Activated CD8-positive, alpha-beta T cell treated with anti-CD3 and anti-CD28 coated beads for 36 hours (primary cell): ENCODE measurements at regions not wholly inside any gene's neighbourhood (a gene's known extent, or its start where the extent isn't known, plus 50 kb on each side); places are given as distances from the start of the nearest gene placed in this dataset.

ENCODE experiments used
- ATAC-seq: fragments of 200-7000 bp; cut with Tn5 transposase; one replicate; pipeline ENCODE4 v1.10.0; 2021; ENCODE audit warnings: mild to moderate bottlenecking, moderate library complexity
- CTCF ChIA-PET: fragments of 350-600 bp; sonication (Branson Sonifier 250); formaldehyde crosslinking; loops from one replicate; lab custom pipeline; 2021; ENCODE audit warnings: antibody characterized with exemption; lab: Charles Lee
- POLR2A ChIA-PET: fragments of 350-600 bp; sonication (Branson Sonifier 250); formaldehyde crosslinking; loops from one replicate; lab custom pipeline; 2021; ENCODE audit warnings: antibody characterized with exemption; lab: Charles Lee
- DNase-seq: peaks from one replicate; pipeline ENCODE4 v3.0.0-alpha.2; 2020
- H3K27ac Mint-ChIP-seq: one replicate; pipeline ENCODE4 v1.8.0; 2021; ENCODE audit warnings: mild to moderate bottlenecking, mixed read lengths
- H3K27me3 Mint-ChIP-seq: one replicate; pipeline ENCODE4 v1.8.0; 2021; ENCODE audit warnings: mixed read lengths
- H3K36me3 Mint-ChIP-seq: one replicate; pipeline ENCODE4 v1.8.0; 2021; ENCODE audit warnings: low read depth, mixed read lengths
- H3K4me1 Mint-ChIP-seq: one replicate; pipeline ENCODE4 v1.8.0; 2021; ENCODE audit warnings: low read depth, mixed read lengths
- H3K4me3 Mint-ChIP-seq: one replicate; pipeline ENCODE4 v1.8.0; 2021; ENCODE audit warnings: mild to moderate bottlenecking, moderate library complexity, mixed read lengths
- H3K9me3 Mint-ChIP-seq: one replicate; pipeline ENCODE4 v1.8.0; 2021; ENCODE audit warnings: mixed read lengths
- intact Hi-C: fragments of 100-400 bp; cut with micrococcal nuclease; formaldehyde crosslinking; loops from one replicate; pipeline ENCODE4 v1.10.0; 2022
- TF ChIP-seq, protein P1 (sequence below): fragments of 200-600 bp; IDR thresholded peaks from one replicate; pipeline ENCODE4 v1.8.0; 2022; ENCODE audit warnings: antibody characterized with exemption, mild to moderate bottlenecking

DNA sequence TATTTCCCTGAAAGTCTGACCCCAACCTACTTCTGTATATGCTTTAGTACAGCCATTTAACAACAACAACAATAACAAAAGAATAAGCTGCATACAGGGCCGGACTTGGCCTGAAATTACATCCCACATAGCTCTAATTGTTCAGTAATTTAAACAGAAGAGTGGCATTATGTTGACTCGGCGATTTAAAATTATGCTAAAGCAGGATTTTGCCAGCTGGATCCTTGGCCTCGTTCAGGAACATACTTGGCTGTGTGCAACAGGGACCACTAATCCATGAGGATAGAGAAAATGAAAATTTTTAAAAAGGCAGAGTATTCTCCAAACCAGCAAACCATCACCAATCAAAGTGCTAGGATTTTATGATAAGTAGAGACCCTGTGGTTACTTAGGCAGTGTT is 433.1 kb upstream of the RBMS3 start:
- peaks cover 6% of the 10 kb centered on the region for H3K27me3 Mint-ChIP-seq
- DNase-seq, result no peak
- intact Hi-C loops, result no loop called here

DNA sequence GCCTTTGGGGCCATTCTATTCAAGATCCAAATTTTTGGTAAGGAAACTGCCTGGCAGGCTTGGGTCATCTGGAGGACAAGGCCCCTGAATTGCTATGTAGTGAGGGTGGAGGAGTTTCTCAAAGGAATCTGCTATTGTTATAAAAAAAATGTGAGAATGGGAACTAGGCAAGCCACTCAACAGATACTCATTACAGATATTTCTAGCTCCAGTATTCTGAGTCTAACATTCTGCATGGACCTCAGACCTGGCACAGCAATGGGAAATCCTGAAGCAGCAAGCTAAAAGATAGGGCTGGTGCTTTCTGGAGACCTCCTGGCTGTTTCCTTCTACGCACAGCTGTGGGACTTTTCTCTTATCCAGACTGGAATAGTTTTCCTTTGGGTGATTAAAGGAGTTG is 430.7 kb upstream of the RBMS3 start:
- ChIA-PET POLR2A (no interaction called here), CTCF (no interaction called here)
- Mint-ChIP-seq H3K27ac (no peak overlapping the region), H3K27me3 (peaks cover 2% of the 10 kb centered on the region), H3K4me3 (no peak overlapping the region), H3K36me3 (no peaks in the 10 kb centered on the region), H3K4me1 (no peaks in the 10 kb centered on the region), H3K9me3 (no peaks in the 10 kb centered on the region)
- DNase-seq, result no peak
- TF ChIP-seq, protein P1, sequence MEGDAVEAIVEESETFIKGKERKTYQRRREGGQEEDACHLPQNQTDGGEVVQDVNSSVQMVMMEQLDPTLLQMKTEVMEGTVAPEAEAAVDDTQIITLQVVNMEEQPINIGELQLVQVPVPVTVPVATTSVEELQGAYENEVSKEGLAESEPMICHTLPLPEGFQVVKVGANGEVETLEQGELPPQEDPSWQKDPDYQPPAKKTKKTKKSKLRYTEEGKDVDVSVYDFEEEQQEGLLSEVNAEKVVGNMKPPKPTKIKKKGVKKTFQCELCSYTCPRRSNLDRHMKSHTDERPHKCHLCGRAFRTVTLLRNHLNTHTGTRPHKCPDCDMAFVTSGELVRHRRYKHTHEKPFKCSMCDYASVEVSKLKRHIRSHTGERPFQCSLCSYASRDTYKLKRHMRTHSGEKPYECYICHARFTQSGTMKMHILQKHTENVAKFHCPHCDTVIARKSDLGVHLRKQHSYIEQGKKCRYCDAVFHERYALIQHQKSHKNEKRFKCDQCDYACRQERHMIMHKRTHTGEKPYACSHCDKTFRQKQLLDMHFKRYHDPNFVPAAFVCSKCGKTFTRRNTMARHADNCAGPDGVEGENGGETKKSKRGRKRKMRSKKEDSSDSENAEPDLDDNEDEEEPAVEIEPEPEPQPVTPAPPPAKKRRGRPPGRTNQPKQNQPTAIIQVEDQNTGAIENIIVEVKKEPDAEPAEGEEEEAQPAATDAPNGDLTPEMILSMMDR, result no peak
- intact Hi-C loops, result no loop called here
- no peak for ATAC-seq

More for the DNA sequence above, 433.1 kb upstream of the RBMS3 start:
- no peaks in the 10 kb centered on the region for H3K9me3 Mint-ChIP-seq
- ChIA-PET CTCF (no interaction called here), POLR2A (no interaction called here)
- H3K4me3 Mint-ChIP-seq, result no peak overlapping the region
- TF ChIP-seq, protein P1, result no peak
- no peaks in the 10 kb centered on the region for H3K4me1 Mint-ChIP-seq
- H3K36me3 Mint-ChIP-seq, result no peaks in the 10 kb centered on the region
- ATAC-seq, result no peak
- H3K27ac Mint-ChIP-seq, result no peak overlapping the region

DNA sequence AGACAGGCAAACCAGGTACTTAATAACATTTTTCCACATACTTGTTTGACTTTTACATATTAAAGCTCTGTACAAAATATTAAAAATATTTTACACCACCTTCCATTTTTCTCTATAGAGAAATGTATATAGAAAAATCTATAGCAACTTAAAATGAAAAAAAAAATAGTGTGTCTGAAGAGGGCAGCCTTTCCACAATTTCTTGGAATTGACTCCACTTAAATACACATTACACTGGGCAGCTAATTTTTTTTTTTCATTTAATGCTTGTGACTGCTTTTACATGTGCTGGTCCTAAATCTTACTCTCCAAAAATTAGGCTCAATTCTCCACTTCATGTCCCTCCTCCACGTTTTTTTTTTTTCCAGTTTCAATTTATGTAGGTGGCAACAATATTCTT is 427.0 kb upstream of the RBMS3 start:
- intact Hi-C loops, result no loop called here
- TF ChIP-seq, protein P1, result no peak
- POLR2A ChIA-PET, result no interaction called here
- Mint-ChIP-seq H3K9me3 (no peaks in the 10 kb centered on the region), H3K4me3 (no peak overlapping the region), H3K27me3 (peaks cover 1% of the 10 kb centered on the region), H3K4me1 (no peaks in the 10 kb centered on the region), H3K36me3 (no peaks in the 10 kb centered on the region), H3K27ac (no peak overlapping the region)
- CTCF ChIA-PET, result interaction anchor here (0.7 to 0.9 kb wide), 2 partner anchors 10 to 988 kb away, joined by 3 to 4 read pairs; no protein-coding TSS in a partner anchor
- DNase-seq, result no peak
- ATAC-seq, result no peak

DNA sequence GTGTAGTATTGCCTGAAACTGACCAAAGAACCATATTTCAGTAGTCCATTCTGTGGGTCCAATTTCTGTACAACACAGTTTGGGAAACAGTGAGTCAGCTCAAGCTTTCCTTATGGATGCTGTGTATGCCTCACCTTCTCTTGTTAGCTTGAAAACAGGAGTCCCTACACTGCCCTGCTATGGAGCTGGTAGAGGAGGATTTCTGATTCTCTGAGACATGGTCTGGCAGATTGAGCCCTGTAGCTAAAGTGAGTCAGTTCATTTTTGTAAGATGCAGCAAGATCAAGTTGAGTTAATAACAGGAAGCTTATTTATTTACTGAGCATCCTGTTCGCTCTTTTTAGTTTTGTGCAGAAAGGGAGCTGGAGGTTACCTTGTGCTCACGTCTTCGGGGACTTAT is 424.1 kb upstream of the RBMS3 start:
- intact Hi-C loops, result no loop called here
- H3K36me3 Mint-ChIP-seq, result no peaks in the 10 kb centered on the region
- no peak for ATAC-seq
- H3K9me3 Mint-ChIP-seq, result no peaks in the 10 kb centered on the region
- TF ChIP-seq, protein P1, result no peak
- DNase-seq, result no peak
- CTCF ChIA-PET, result no interaction called here
- H3K4me1 Mint-ChIP-seq, result no peaks in the 10 kb centered on the region
- no peak overlapping the region for H3K27ac Mint-ChIP-seq
- H3K4me3 Mint-ChIP-seq, result no peak overlapping the region
- no peaks in the 10 kb centered on the region for H3K27me3 Mint-ChIP-seq
- POLR2A ChIA-PET, result no interaction called here

DNA sequence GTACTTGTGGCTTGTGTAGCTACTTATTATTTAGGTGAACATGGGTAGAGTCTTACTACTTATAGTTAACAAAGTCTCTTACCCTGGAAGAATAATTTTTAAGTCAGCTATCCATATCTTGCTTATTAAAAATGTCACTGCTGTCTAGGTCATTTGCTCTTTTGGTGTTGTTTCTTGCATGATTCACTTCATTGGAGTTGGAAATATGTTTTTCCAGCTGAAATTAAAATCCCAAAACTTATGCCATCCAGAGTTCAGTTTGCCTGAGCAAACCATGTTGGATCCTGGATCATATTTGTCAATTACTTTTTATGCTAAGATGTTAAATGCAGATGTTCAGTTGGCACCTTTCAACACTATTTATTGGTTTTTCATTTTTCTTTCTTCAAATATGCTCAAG is 421.0 kb upstream of the RBMS3 start:
- ChIA-PET CTCF (no interaction called here), POLR2A (no interaction called here)
- Mint-ChIP-seq H3K4me1 (no peaks in the 10 kb centered on the region), H3K9me3 (no peaks in the 10 kb centered on the region), H3K4me3 (no peak overlapping the region), H3K27ac (no peak overlapping the region), H3K27me3 (no peaks in the 10 kb centered on the region), H3K36me3 (no peaks in the 10 kb centered on the region)
- intact Hi-C loops, result no loop called here
- no peak for DNase-seq
- TF ChIP-seq, protein P1, result no peak
- ATAC-seq, result no peak
